MM.1S (cell line): ENCODE measurements at regions not wholly inside any gene's neighbourhood (a gene's known extent, or its start where the extent isn't known, plus 50 kb on each side); places are given as distances from the start of the nearest gene placed in this dataset.

Experiments
- DNase-seq: peaks from one replicate; pipeline ENCODE4 v3.0.0-alpha.2; 2015
- H2AFZ ChIP-seq: fragments of 300-600 bp; sonication (generic); 2 replicates; pipeline ENCODE4 v1.6.0; 2016; ENCODE audit warnings: antibody characterized with exemption, low read length
- H3F3A ChIP-seq: fragments of 300-600 bp; sonication (generic); 2 replicates; pipeline ENCODE4 v1.6.1; 2016; ENCODE audit warnings: mild to moderate bottlenecking, antibody characterized with exemption, low read length, moderate library complexity, mixed read lengths; ENCODE audit not compliant: insufficient read depth
- H3K27ac ChIP-seq: fragments of 300-600 bp; sonication (generic); 2 replicates; pipeline ENCODE4 v1.5.1; 2016; ENCODE audit warnings: mild to moderate bottlenecking, low read length
- H3K27me3 ChIP-seq: fragments of 300-600 bp; sonication (generic); replicated peaks from 2 replicates; pipeline ENCODE4 v1.6.0; 2016; ENCODE audit warnings: low read length; ENCODE audit not compliant: insufficient read depth
- H3K36me3 ChIP-seq: fragments of 300-600 bp; sonication (generic); replicated peaks from 2 replicates; pipeline ENCODE4 v1.6.1; 2016; ENCODE audit warnings: mild to moderate bottlenecking, low read length, mixed read lengths; ENCODE audit not compliant: insufficient read depth
- H3K4me1 ChIP-seq: fragments of 300-600 bp; sonication (generic); 2 replicates; pipeline ENCODE4 v1.6.1; 2016; ENCODE audit warnings: low read length, mixed read lengths
- H3K4me2 ChIP-seq: fragments of 300-600 bp; sonication (generic); 2 replicates; pipeline ENCODE4 v1.6.0; 2016; ENCODE audit warnings: low read depth, low read length
- H3K4me3 ChIP-seq: fragments of 300-600 bp; sonication (generic); 2 replicates; pipeline ENCODE4 v1.5.1; 2016; ENCODE audit warnings: low read length, mixed read lengths
- H3K79me2 ChIP-seq: fragments of 300-600 bp; sonication (generic); 2 replicates; pipeline ENCODE4 v1.6.1; 2016; ENCODE audit warnings: mixed run types, low read length, mixed read lengths
- H3K9ac ChIP-seq: fragments of 300-600 bp; sonication (generic); 2 replicates; pipeline ENCODE4 v1.6.1; 2016; ENCODE audit warnings: low read length, mixed read lengths
- H3K9me2 ChIP-seq: fragments of 300-600 bp; sonication (generic); replicated peaks from 2 replicates; pipeline ENCODE4 v1.6.1; 2016; ENCODE audit warnings: mild to moderate bottlenecking, low read length, mixed read lengths; ENCODE audit not compliant: insufficient read depth
- H3K9me3 ChIP-seq: fragments of 300-600 bp; sonication (generic); replicated peaks from 2 replicates; pipeline ENCODE4 v1.6.1; 2016; ENCODE audit warnings: mild to moderate bottlenecking, low read length, mixed read lengths; ENCODE audit not compliant: insufficient read depth
- H4K20me1 ChIP-seq: fragments of 300-600 bp; sonication (generic); 2 replicates; pipeline ENCODE4 v1.6.1; 2016; ENCODE audit warnings: mild to moderate bottlenecking, low read length, moderate library complexity, mixed read lengths; ENCODE audit not compliant: insufficient read depth
- CTCF ChIP-seq: fragments of 300-600 bp; sonication (generic); IDR thresholded peaks from 2 replicates; pipeline ENCODE4 v1.5.1; 2016; ENCODE audit warnings: antibody characterized with exemption, low read length, mixed read lengths
- EZH2 ChIP-seq: fragments of 300-600 bp; sonication (generic); optimal IDR thresholded peaks from 2 replicates; pipeline ENCODE3; 2017; ENCODE audit warnings: low read depth, mild to moderate bottlenecking, antibody characterized with exemption, low read length, mixed read lengths
- EZH2phosphoT487 ChIP-seq: fragments of 300-600 bp; sonication (generic); IDR thresholded peaks from 2 replicates; pipeline ENCODE4 v1.6.1; 2018; ENCODE audit warnings: antibody characterized with exemption, low read length

GRCh38 chr2:138444411-138444810, 57.2 kb upstream of the SPOPL start:
- Histone ChIP-seq H4K20me1 (no peaks in the 10 kb centered on the region), H3K4me2 (no peak overlapping the region), H3K36me3 (no peaks in the 10 kb centered on the region), H3K9me3 (no peaks in the 10 kb centered on the region), H3K4me3 (no peak overlapping the region), H3K79me2 (no peaks in the 10 kb centered on the region), H2AFZ (no peak overlapping the region), H3K9ac (no peak overlapping the region), H3K27ac (no peak overlapping the region), H3F3A (no peaks in the 10 kb centered on the region), H3K27me3 (no peaks in the 10 kb centered on the region), H3K4me1 (no peaks in the 10 kb centered on the region), H3K9me2 (no peaks in the 10 kb centered on the region)
- no peak for DNase-seq
- no peak for TF ChIP-seq EZH2phosphoT487
- no peak for TF ChIP-seq CTCF
- no peak for TF ChIP-seq EZH2

- H3K27me3 ChIP-seq: no peaks in the 10 kb centered on the region
- TF ChIP-seq EZH2: no peak
- TF ChIP-seq EZH2phosphoT487: no peak
- TF ChIP-seq CTCF: no peak
Observed at GRCh38 chr2:138445227-138445626, 56.3 kb upstream of the SPOPL start.

GRCh38 chr2:138446043-138446442, 55.5 kb upstream of the SPOPL start:
- no peaks in the 10 kb centered on the region for H3K9me2 ChIP-seq
- no peak overlapping the region for H2AFZ ChIP-seq
- H3K27me3 ChIP-seq: no peaks in the 10 kb centered on the region
- no peaks in the 10 kb centered on the region for H3K4me1 ChIP-seq
- DNase-seq: no peak
- no peak for TF ChIP-seq EZH2phosphoT487
- TF ChIP-seq CTCF: no peak
- TF ChIP-seq EZH2: no peak
- H4K20me1 ChIP-seq: no peaks in the 10 kb centered on the region
- H3K4me3 ChIP-seq: no peak overlapping the region
- no peaks in the 10 kb centered on the region for H3F3A ChIP-seq
- H3K9me3 ChIP-seq: no peaks in the 10 kb centered on the region
- H3K9ac ChIP-seq: no peak overlapping the region
- H3K4me2 ChIP-seq: no peak overlapping the region
- no peaks in the 10 kb centered on the region for H3K79me2 ChIP-seq
- H3K36me3 ChIP-seq: no peaks in the 10 kb centered on the region
- H3K27ac ChIP-seq: no peak overlapping the region

More at GRCh38 chr2:138445227-138445626, 56.3 kb upstream of the SPOPL start:
- H3K36me3 ChIP-seq: no peaks in the 10 kb centered on the region
- H4K20me1 ChIP-seq: no peaks in the 10 kb centered on the region
- H3K4me3 ChIP-seq: no peak overlapping the region
- no peak overlapping the region for H3K4me2 ChIP-seq
- no peak overlapping the region for H3K27ac ChIP-seq
- no peak overlapping the region for H3K9ac ChIP-seq
- no peaks in the 10 kb centered on the region for H3K9me2 ChIP-seq
- H3K4me1 ChIP-seq: no peaks in the 10 kb centered on the region
- no peaks in the 10 kb centered on the region for H3K9me3 ChIP-seq
- no peak for DNase-seq
- no peaks in the 10 kb centered on the region for H3F3A ChIP-seq
- no peaks in the 10 kb centered on the region for H3K79me2 ChIP-seq
- no peak overlapping the region for H2AFZ ChIP-seq
